GM23248 (cell line): ENCODE measurements at regions not wholly inside any gene's neighbourhood (a gene's known extent, or its start where the extent isn't known, plus 50 kb on each side); places are given as distances from the start of the nearest gene placed in this dataset.

ENCODE experiments used
- EZH2 ChIP-seq: fragments of 200-600 bp; sonication (generic); IDR thresholded peaks from 2 replicates; pipeline ENCODE4 v1.6.1; 2018; ENCODE audit warnings: antibody characterized with exemption, mild to moderate bottlenecking; ENCODE audit not compliant: insufficient read depth, poor library complexity, severe bottlenecking
- EZH2phosphoT487 ChIP-seq: fragments of 200-600 bp; sonication (generic); IDR thresholded peaks from 2 replicates; pipeline ENCODE4 v1.6.1; 2018; ENCODE audit warnings: antibody characterized with exemption, moderate library complexity, mild to moderate bottlenecking, low read depth; ENCODE audit not compliant: insufficient read depth

- no peak for TF ChIP-seq EZH2
- TF ChIP-seq EZH2phosphoT487, result no peak
Observed at GRCh38 chr5:91722736-91723467, 339.8 kb upstream of the ARRDC3 start.
